ENCODE measurements at regions not wholly inside any gene's neighbourhood (a gene's known extent, or its start where the extent isn't known, plus 50 kb on each side); places are given as distances from the start of the nearest gene placed in this dataset.

DNA sequence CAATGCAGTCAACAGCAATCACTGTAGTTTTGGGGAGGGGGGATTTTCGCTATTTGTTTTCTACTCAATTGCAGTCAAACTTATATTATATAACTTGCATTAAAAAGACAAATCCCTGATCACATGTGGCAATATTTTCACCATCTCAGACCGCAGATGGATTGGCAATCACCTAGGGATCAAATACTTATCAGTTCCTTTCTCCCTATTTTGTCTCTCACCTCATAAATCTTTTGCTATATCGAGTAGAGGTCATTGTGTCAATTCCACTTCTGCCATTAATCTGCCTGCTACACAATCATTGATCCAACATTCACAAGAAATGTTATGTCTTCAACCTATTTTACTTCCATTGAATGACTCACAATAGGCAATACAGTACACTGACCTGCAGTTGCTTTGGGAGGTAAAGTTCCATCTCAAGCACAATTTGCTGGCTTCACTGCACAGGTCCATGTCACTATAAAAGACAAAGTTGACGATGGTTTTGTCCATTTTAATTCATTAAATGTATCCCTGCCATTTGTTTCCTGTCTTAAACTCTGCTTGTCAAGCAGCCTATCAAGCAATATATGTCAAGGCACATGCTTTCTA, 415.8 kb upstream of the PCDH9 start:
- ChIA-PET POLR2A (no interaction called here), CTCF (no interaction called here)
- H3K27ac ChIP-seq (ENCODE audit: extremely low read depth, low read depth, low read length): no peak overlapping the region

GRCh38 chr13:67643516-67644055, 413.4 kb upstream of the PCDH9 start:
- no peaks in the 10 kb centered on the region for H3K36me3 ChIP-seq (ENCODE audit: control insufficient read depth in 2 of 2, insufficient read depth in 1 of 2, low read length in 2 of 2)
- H3K9me3 ChIP-seq (ENCODE audit: control insufficient read depth, insufficient read depth, low read depth, low read length): no peaks in the 10 kb centered on the region
- H3K27ac ChIP-seq (ENCODE audit: extremely low read depth, low read depth, low read length): no peak overlapping the region
- TF ChIP-seq ZSCAN4 (tag by site-specific recombination; IDR thresholded peaks at IDR 0.05) (no peak), ZNF24 (tag by site-specific recombination; IDR thresholded peaks at IDR 0.05) (no peak), ZSCAN18 (tag by site-specific recombination; IDR thresholded peaks at IDR 0.05) (no peak), ZFP3 (tag by site-specific recombination; IDR thresholded peaks at IDR 0.05; ENCODE audit: low read depth) (no peak), ZNF175 (tag by site-specific recombination; IDR thresholded peaks at IDR 0.05) (no peak), ZSCAN30 (tag by site-specific recombination; IDR thresholded peaks at IDR 0.05) (no peak), ZNF48 (tag by site-specific recombination; IDR thresholded peaks at IDR 0.05) (no peak), GFI1B (tag by site-specific recombination; IDR thresholded peaks at IDR 0.05) (no peak), OVOL3 (tag by site-specific recombination; IDR thresholded peaks at IDR 0.05) (no peak), REPIN1 (tag by site-specific recombination; IDR thresholded peaks at IDR 0.05; ENCODE audit: low read depth) (no peak), ZNF677 (tag by site-specific recombination; IDR thresholded peaks at IDR 0.05) (no peak), ZNF776 (tag by site-specific recombination; IDR thresholded peaks at IDR 0.05; ENCODE audit: borderline replicate concordance) (no peak), ZNF658 (tag by site-specific recombination; IDR thresholded peaks at IDR 0.05) (no peak), ZNF146 (tag by site-specific recombination; IDR thresholded peaks at IDR 0.05) (no peak), ZNF768 (tag by site-specific recombination; IDR thresholded peaks at IDR 0.05) (no peak)
- TF ChIP-seq, protein P1, sequence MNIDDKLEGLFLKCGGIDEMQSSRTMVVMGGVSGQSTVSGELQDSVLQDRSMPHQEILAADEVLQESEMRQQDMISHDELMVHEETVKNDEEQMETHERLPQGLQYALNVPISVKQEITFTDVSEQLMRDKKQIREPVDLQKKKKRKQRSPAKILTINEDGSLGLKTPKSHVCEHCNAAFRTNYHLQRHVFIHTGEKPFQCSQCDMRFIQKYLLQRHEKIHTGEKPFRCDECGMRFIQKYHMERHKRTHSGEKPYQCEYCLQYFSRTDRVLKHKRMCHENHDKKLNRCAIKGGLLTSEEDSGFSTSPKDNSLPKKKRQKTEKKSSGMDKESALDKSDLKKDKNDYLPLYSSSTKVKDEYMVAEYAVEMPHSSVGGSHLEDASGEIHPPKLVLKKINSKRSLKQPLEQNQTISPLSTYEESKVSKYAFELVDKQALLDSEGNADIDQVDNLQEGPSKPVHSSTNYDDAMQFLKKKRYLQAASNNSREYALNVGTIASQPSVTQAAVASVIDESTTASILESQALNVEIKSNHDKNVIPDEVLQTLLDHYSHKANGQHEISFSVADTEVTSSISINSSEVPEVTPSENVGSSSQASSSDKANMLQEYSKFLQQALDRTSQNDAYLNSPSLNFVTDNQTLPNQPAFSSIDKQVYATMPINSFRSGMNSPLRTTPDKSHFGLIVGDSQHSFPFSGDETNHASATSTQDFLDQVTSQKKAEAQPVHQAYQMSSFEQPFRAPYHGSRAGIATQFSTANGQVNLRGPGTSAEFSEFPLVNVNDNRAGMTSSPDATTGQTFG (tag by site-specific recombination; IDR thresholded peaks at IDR 0.05; ENCODE audit: borderline replicate concordance): no peak
- no peaks in the 10 kb centered on the region for H3K4me1 ChIP-seq (ENCODE audit: control insufficient read depth, insufficient read depth, low read length)
- POLR2A ChIA-PET: no interaction called here
- CTCF ChIA-PET: no interaction called here
- H3K4me3 ChIP-seq (ENCODE audit: low read depth, low read length): no peak overlapping the region

More for the DNA sequence above, 415.8 kb upstream of the PCDH9 start:
- Histone ChIP-seq H3K4me3 (ENCODE audit: low read depth, low read length) (no peak overlapping the region), H3K4me1 (ENCODE audit: control insufficient read depth, insufficient read depth, low read length) (no peaks in the 10 kb centered on the region), H3K9me3 (ENCODE audit: control insufficient read depth, insufficient read depth, low read depth, low read length) (no peaks in the 10 kb centered on the region), H3K36me3 (ENCODE audit: control insufficient read depth in 2 of 2, insufficient read depth in 1 of 2, low read length in 2 of 2) (no peaks in the 10 kb centered on the region)
- TF ChIP-seq ZSCAN5A (tag by site-specific recombination; IDR thresholded peaks at IDR 0.05) (no peak), ZNF350 (tag by site-specific recombination; IDR thresholded peaks at IDR 0.05) (no peak)
